Mesothelial cell of epicardium (in vitro differentiated cells): ENCODE measurements at regions not wholly inside any gene's neighbourhood (a gene's known extent, or its start where the extent isn't known, plus 50 kb on each side); places are given as distances from the start of the nearest gene placed in this dataset.

ENCODE experiments used
- DNase-seq, 2 experiments: peaks; one replicate each; pipeline ENCODE4 v3.0.0; 2021; ENCODE audit warnings: low spot score in 2 of 2; ENCODE audit not compliant: unreplicated experiment in 2 of 2
- H3K27ac Mint-ChIP-seq: 2 replicates; pipeline ENCODE4 v1.8.0; 2021; ENCODE audit warnings: mixed read lengths
- H3K27me3 Mint-ChIP-seq: 2 replicates; pipeline ENCODE4 v1.8.0; 2021; ENCODE audit warnings: low read depth, mixed read lengths
- H3K36me3 Mint-ChIP-seq: 2 replicates; pipeline ENCODE4 v1.8.0; 2021; ENCODE audit warnings: mixed read lengths
- H3K4me1 Mint-ChIP-seq: 2 replicates; pipeline ENCODE4 v1.8.0; 2021; ENCODE audit warnings: mixed read lengths
- H3K4me3 Mint-ChIP-seq: 2 replicates; pipeline ENCODE4 v1.8.0; 2021; ENCODE audit warnings: mild to moderate bottlenecking, moderate library complexity, mixed read lengths
- H3K9me3 Mint-ChIP-seq: 2 replicates; pipeline ENCODE4 v1.8.0; 2021; ENCODE audit warnings: mixed read lengths
- TF ChIP-seq, protein P1 (sequence below): fragments of 200-600 bp; sonication (generic); IDR thresholded peaks from one replicate; pipeline ENCODE4 v1.5.0; 2021; ENCODE audit warnings: antibody characterized with exemption; ENCODE audit not compliant: unreplicated experiment

DNA sequence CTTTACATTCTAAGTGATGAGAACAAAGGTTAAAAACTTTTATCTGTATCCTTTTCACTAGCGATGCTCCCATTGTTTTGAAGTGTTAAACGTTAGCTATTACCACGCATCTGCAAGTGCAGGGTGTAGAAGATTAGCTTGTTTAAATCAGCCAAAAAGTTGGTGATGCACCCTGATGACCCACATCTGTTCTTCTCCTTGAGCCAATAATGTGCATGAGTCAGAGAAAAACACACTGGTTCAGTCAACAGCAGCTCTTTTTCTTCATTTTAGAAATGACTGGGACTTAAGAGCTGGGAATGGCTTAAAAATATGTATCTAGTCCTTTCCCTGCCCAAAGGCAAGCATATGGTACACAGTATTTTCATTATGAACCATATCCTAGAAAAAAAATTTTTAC, 323.5 kb upstream of the PDE3A start:
- Mint-ChIP-seq H3K36me3 (no peaks in the 10 kb centered on the region), H3K4me3 (no peak overlapping the region), H3K4me1 (peaks cover 25% of the 10 kb centered on the region), H3K27me3 (no peaks in the 10 kb centered on the region), H3K9me3 (peaks cover 4% of the 10 kb centered on the region), H3K27ac (no peak overlapping the region)
- no peak for DNase-seq
- TF ChIP-seq, protein P1, sequence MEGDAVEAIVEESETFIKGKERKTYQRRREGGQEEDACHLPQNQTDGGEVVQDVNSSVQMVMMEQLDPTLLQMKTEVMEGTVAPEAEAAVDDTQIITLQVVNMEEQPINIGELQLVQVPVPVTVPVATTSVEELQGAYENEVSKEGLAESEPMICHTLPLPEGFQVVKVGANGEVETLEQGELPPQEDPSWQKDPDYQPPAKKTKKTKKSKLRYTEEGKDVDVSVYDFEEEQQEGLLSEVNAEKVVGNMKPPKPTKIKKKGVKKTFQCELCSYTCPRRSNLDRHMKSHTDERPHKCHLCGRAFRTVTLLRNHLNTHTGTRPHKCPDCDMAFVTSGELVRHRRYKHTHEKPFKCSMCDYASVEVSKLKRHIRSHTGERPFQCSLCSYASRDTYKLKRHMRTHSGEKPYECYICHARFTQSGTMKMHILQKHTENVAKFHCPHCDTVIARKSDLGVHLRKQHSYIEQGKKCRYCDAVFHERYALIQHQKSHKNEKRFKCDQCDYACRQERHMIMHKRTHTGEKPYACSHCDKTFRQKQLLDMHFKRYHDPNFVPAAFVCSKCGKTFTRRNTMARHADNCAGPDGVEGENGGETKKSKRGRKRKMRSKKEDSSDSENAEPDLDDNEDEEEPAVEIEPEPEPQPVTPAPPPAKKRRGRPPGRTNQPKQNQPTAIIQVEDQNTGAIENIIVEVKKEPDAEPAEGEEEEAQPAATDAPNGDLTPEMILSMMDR = no peak

DNA sequence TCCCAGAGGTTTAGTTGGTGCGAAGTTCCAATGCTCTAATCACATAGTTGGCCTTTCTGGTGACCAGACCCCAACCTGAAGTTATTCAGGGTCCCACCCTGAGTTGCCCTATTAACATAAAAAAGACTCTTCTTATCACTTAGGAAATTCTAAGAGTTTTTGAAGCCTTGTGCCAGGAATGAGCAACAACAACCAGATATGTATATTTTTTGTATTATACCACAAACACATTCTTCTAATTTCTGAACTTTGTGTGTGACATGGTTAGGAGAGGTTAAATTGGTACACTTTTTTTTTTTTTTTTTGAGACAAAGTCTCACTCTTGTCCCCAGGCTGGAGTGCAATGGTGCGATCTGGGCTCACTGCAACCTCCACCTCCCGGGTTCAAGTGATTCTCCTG, 320.4 kb upstream of the PDE3A start:
- H3K36me3 Mint-ChIP-seq = no peaks in the 10 kb centered on the region
- TF ChIP-seq, protein P1 = no peak
- H3K4me3 Mint-ChIP-seq = no peak overlapping the region
- H3K27ac Mint-ChIP-seq = no peak overlapping the region
- H3K9me3 Mint-ChIP-seq = peaks cover 4% of the 10 kb centered on the region
- no peaks in the 10 kb centered on the region for H3K27me3 Mint-ChIP-seq
- DNase-seq = no peak
- H3K4me1 Mint-ChIP-seq = peaks cover 21% of the 10 kb centered on the region

DNA sequence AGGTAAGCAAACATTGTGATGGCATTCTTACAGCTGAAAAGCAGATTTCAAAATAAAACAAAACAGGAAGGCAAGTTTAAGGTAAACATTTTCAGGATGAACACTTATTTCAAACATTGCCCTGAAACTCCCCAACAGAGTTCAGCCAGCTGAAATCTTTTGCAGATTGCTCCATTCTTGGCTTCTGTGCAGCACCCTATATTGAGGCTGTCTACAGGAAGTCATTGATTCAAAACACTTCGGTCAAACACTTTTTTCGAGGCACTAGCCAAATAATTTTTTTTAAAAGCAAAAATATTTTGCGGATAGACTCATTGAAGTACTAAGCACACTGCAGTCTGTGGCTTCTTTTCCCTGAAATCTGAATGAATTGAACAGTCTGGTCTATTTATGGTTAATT, 318.1 kb upstream of the PDE3A start:
- TF ChIP-seq, protein P1 = no peak
- H3K9me3 Mint-ChIP-seq = peaks cover 4% of the 10 kb centered on the region
- H3K4me3 Mint-ChIP-seq = no peak overlapping the region
- H3K27me3 Mint-ChIP-seq = no peaks in the 10 kb centered on the region
- H3K4me1 Mint-ChIP-seq = peaks cover 24% of the 10 kb centered on the region
- no peak for DNase-seq
- no peaks in the 10 kb centered on the region for H3K36me3 Mint-ChIP-seq
- H3K27ac Mint-ChIP-seq = no peak overlapping the region

DNA sequence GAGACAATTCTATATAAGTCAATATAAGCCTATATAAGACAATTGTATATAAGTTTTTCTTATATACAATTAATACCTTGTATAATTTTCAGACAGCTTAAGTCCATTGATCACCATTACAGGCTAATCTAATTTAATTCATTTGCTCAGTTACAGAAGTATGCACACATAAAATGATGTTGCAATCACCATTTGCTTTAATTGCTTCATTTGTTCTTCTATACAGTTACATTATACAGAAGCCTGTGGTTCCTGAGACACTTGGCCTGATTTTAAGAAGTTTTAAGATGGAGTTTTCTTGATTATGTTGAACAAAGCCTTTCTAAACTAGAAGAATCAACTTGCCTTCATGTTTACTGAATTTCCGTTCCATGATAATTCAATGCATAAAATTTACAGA, 314.6 kb upstream of the PDE3A start:
- Mint-ChIP-seq H3K27ac (no peak overlapping the region), H3K27me3 (no peaks in the 10 kb centered on the region), H3K36me3 (no peaks in the 10 kb centered on the region), H3K9me3 (no peaks in the 10 kb centered on the region), H3K4me3 (no peak overlapping the region), H3K4me1 (peaks cover 27% of the 10 kb centered on the region)
- no peak for DNase-seq
- TF ChIP-seq, protein P1 = no peak

DNA sequence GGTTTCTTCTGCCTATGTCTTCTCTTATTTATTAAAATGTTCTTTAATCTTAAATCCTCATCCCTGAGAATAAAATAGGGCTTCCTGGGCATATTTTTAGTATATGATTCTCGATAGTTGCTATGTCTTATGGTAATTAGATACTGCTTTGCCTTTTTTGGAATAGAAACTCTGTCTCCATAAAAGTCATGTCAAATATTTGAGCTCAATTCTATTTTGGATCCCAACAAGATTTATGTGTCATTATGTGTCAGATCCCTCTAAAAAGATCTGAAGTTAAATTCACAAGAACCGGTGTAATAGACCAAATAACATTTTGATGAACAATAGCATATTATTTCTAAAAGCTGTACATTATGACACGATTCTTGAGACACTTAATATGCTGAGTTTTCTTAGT, 312.5 kb upstream of the PDE3A start:
- H3K27me3 Mint-ChIP-seq = no peaks in the 10 kb centered on the region
- H3K4me3 Mint-ChIP-seq = no peak overlapping the region
- peaks cover 13% of the 10 kb centered on the region for H3K9me3 Mint-ChIP-seq
- peaks cover 8% of the 10 kb centered on the region for H3K36me3 Mint-ChIP-seq
- TF ChIP-seq, protein P1 = no peak
- H3K4me1 Mint-ChIP-seq = peaks cover 13% of the 10 kb centered on the region
- no peak for DNase-seq
- H3K27ac Mint-ChIP-seq = no peak overlapping the region

DNA sequence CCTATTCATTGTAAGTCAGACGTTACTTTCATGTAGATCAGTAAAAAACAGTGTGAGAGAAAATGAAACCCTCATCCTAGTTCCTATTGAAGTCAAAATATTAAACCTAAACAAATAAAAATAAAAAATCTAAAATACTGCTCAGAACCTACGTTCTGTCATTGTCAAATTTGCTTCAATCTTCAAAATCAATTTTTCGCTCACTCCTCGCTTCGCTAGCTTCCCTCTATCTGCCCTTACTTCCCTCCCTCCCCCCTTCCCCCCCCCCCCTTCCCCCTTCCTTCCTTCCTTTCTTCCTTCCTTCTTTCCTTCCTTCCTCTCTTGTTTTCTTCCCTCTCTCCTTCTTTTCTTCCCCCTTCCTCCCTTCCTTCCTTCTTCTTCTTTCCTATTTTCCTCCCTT, 310.9 kb upstream of the PDE3A start:
- Mint-ChIP-seq H3K36me3 (peaks cover 8% of the 10 kb centered on the region), H3K27ac (no peak overlapping the region), H3K4me3 (no peak overlapping the region), H3K9me3 (peaks cover 26% of the 10 kb centered on the region), H3K4me1 (peaks cover 13% of the 10 kb centered on the region), H3K27me3 (no peaks in the 10 kb centered on the region)
- TF ChIP-seq, protein P1 = no peak
- DNase-seq = no peak
